NCI-H2196 (cell line): ENCODE measurements at regions not wholly inside any gene's neighbourhood (a gene's known extent, or its start where the extent isn't known, plus 50 kb on each side); places are given as distances from the start of the nearest gene placed in this dataset.

Source experiments
- DNase-seq: peaks from one replicate; lab custom pipeline; 2025; ENCODE audit not compliant: unreplicated experiment; lab: John Stamatoyannopoulos, UW

DNA sequence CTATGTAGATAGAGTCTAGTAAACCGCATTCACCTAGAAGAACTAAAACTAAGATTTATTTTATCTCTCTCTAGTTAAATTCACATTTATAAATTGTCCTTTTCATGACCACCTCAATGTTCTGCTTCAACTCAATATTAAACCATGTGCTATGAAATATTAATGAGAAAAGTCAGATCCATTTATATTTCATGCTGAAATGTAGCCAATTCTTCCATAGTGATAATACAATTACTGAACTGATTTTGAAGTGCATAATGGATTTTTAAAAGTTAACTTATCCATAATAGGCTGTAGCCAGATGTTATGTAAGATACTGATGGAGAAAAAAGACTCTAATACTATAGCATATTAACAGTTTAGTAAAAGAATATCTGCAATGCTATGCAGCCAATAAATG lies 479.7 kb upstream of the PCDH15 start:
- no peak for DNase-seq

DNA sequence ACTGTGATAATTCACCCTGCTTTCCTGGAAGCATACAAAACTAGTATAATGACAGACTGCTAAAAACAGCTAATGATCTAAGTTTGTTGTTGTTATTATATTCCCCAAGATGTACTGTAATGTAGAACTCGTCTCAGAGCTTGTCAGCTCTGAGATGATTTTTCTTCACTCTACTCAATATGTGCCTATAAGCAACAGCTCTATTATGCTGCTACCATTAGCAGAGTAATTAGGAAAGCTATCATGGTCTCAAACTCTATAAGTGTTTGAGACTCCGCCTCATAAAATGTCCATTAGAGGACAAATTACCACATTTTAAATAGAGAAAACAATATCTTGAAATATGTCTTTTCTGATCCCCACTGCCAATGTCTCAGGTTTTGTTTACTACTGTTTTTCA lies 476.5 kb upstream of the PCDH15 start:
- no peak for DNase-seq

DNA sequence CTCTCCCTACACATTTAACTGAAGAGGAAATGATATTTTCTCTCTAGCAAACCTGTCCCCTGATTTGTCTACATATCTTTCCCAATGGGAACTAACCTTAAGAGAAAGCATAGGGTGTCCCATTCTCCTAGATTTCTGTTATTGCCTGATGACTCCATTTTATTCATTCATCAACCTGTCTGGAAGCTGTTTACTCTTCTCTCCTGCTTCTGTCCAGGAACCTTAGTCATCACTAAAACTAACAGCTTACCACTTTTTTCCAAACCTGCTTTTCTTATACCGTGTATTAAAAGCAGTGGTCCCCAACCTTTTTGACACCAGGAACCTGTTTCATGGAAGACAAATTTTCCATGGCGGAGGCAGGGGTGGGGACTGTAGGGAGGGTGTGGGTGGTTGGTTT lies 473.3 kb upstream of the PCDH15 start:
- no peak for DNase-seq

DNA sequence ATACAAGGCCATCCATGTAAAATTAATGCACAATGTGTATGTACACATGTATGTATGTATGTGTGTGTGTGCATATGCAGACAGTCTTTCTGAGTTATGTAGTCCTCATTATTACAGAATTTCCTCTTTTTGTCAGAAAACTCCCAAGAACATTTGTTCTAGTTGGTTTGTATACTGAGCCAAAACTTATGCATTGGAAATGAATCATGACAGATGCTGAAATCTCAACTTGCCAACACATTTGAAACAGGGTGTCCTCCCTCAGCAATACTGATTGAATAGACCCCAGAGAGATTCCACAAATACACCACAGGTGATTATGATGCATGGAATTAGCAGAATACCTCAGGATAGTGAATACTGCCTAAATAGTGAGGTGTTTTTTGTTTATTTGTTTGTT lies 472.9 kb upstream of the PCDH15 start:
- DNase-seq = no peak

DNA sequence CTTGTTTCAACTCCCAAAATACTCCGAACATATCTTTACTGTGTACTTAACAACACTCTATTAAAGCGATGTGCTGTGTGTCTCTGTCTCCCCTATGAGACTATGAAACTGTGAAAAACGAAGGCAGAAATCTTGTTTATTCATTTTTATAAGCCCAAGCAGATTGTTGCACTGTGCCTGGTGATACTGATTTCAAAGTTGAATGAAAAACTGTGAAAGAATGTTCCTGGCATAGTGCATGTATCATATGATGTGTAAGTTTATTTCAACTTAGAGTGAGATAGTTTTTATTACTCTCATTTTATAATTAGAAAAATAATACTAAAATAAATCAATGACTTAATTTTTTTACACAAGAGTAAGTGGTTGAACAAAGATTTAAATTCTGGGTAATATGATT lies 471.9 kb upstream of the PCDH15 start:
- no peak for DNase-seq

DNA sequence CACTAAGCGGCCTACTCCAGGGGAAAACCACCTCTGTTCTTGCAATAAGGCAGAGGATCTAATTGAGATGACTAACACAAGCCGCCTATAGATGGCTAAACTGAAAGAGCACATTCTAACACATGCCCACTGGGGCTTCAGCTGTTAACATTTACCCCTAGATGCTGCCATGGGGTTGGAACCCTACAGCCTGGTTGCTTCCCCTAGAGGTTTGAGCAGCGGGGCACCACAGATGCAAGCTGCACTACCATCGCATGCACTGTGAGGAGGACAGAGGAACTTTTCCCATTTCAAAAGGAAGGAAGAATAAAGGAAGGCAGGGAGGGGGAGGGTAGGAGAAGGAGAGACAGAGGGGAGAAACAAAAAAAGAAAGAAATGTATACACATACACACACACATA lies 465.8 kb upstream of the PCDH15 start:
- DNase-seq = no peak

DNA sequence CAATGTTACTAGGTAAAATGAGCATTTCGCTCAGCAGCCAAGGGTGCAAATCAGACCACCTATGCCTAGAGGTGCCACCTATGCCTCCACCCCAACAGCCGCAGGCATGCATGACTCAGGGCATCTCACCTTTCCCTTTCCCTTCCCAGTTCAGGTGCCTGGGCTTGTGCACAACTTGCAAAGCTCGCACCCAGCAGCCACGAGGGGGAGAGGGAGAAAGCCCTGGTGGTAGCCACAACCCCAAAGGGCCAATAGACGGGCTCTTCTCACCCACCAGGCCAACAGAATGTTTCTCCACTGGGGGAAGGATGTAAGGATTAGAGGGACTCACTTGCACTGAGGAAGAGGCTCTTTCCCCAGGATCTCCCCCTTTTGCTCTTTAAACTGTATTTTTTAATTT lies 462.3 kb upstream of the PCDH15 start:
- no peak for DNase-seq

DNA sequence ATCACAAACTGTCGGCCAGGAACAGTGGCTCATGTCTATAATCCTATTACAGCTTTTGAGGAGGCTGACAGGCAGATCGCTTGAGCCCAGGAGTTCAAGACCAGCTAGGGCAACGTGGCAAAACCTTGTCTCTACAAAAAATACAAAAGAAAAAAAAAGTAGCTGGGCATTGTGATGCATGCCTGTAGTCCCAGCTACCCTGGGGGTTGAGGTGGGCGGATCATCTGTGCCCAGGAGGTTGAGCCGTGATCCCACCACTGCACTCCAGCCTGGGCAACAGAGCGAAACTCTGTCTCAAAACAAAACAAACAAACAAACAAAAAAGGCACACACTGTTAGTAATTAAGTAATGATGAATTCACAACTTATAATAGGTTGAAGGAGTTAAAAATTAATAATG lies 441.5 kb upstream of the PCDH15 start:
- no peak for DNase-seq

DNA sequence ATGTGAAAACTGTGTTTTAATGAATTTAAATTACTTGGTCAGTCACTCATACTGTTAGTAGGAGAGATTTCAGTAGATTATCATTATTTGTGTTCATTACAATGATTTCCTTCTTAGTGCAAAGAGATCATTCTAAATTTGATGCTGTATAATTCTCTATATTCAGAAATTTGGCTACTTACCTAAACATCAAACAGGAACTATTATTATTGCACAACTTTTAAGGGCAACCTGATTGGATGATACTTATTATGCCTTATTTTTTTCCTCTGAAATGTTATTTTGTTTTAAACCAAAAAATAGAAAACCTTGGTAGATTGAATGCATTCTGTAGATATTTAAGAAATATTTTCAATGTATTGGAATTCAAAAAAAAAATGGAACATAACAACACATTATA lies 436.4 kb upstream of the PCDH15 start:
- no peak for DNase-seq

DNA sequence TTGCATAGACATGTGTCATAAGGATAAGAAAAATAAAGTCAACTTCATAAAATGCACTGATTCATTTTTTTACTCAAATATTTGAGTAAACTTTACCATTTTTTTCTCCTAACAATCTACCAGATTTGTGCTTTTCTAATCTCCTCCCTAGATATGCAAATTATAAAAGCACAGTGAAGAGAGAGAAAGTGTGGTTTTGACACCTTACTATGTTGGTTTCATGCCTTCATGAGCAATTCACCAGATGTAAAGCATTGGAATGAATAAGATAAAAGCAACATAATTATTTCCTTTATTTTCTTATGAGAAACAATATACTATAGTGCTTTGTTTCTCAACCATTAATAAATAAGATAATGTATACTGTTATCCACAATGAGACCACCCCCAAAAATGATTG lies 432.5 kb upstream of the PCDH15 start:
- no peak for DNase-seq

DNA sequence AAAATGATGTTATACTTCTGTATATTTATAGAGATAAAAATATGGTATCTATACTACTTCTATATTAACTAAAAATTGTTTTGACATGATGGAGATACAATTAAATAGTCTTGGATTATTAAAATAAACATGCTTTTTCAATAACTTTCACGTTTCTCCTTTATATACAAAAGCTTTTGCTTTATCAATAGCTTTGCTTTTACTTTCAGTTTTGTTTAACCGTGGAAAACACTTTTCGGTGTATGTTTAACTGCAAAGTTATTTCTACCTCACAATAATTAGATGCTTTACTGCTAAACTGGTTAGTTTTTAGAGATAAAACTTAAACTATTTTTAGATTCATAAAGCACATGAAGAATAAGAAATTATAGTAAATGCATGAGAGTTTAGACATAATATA lies 432.1 kb upstream of the PCDH15 start:
- no peak for DNase-seq

DNA sequence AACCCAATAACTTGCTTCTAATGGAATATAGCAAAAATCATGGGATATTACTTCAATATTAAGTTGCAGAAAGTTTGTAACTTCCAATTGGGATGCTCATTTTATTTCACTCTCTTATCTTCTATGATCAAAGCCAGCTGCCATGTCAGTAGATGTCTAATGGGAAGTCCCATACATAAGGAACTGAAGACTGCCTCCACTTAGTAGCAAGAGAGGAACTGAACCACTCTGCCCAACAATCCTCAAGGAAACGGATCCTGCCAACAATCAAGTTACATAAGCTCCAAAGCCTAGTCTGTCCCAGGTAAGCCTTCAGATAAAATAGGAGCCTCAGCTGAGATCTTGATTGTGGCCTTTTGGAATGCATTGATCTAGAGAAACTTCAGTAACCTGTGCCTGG lies 431.5 kb upstream of the PCDH15 start:
- no peak for DNase-seq

DNA sequence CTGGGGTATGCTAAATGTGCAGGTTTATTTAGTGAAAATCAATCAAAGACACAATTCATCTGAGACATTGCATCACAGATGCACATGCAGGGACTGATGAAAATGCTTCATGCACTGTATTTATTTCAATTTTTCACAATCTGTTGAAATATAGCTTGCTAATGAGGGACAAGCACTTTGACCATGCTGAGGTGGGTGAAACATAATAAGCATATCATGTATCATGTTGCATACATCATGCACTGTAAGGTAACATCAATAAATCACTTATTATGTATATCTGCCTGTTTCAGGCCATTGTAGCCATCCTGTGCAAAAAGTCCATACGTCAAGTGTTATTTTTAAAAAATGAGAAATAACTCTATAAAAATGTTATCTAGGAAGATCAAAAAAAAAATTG lies 426.9 kb upstream of the PCDH15 start:
- DNase-seq = no peak

DNA sequence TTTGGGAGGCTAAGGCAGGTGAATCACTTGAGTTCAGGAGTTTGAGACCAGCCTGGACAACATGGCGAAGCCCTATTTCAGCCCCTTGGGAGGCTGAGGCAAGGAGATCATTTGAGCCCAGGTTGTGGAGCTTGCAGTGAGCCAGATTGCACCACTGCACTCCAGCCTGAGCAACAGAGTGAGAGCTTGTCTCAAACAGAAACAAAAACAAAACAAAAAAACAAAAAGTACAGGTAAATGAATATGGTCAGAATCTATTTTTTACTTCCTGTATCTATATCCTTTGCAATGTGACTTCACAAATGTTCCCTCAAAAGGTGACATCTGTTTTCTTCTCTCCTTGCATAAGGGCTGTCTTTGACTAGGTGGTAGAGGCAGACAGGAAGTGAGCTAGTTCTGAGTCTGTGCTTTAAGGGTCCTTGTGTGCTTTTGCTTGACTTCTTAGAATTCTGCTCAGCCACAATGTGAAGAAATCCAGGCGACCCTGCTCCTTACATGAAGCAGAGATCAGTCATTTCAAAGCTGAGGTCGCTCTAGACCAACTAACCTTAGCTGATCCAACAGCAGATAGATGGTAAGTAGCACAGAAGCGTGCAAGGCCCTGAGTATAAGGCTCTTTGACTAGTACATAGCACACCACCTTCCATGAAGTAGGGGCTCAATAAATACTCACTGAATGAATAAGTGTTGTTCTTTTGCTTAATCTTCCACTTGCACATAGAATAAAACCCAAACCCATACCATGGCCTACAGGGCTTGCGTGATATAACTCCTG lies 423.2 kb upstream of the PCDH15 start:
- no peak for DNase-seq

DNA sequence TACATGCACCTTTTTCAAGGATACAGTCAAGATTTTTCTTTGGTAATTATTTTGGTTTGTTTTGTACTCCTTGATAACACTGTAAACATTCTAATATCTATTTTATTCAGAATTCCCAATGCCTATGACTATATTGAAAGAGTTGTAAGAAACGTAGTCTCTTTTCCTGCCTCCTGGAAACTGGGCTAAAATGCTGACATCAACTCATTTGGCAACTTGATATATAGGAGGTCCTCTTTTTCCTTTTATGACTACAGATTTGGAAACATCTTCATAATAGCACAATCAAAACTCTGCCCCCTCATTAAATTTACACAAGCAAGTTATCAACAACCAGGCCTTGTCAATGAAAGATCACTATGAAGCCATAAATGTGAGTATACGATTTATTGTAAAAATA lies 422.3 kb upstream of the PCDH15 start:
- DNase-seq = no peak

DNA sequence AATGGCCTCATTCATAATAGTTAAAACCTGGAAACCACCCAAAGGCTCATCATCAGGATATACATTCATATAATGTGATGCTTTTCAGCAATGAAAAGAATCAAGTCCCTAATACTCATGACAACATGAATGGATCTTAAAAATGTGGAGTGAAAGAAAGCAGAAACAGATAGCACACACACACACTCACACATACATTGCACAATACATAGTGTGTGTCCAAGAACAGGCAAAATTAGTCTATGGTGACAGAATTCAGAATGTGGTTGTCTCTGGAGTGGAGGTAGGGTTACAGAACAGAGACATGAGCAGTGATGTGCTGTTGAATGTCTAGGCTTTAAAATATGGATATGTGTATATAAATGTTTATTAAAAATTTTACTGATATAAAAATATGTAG lies 419.9 kb upstream of the PCDH15 start:
- DNase-seq = no peak

DNA sequence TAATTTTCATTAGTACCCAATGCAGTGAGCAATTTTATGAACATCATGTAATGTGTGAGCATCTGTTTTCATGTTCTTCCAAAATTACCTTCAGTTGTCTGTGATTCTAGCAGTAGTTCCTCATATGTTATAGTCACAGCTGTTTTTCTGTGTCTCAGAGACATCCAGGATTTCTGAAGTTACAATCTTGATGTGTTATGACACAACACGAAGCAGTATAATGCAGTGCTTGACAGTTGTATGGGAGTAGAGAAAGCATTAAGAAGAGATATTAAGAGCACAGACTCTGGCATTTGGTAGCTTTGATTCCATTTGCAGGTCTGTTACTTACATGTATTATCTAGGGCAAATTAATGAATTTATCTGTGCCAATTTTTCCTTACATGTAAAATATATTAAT lies 414.7 kb upstream of the PCDH15 start:
- no peak for DNase-seq

DNA sequence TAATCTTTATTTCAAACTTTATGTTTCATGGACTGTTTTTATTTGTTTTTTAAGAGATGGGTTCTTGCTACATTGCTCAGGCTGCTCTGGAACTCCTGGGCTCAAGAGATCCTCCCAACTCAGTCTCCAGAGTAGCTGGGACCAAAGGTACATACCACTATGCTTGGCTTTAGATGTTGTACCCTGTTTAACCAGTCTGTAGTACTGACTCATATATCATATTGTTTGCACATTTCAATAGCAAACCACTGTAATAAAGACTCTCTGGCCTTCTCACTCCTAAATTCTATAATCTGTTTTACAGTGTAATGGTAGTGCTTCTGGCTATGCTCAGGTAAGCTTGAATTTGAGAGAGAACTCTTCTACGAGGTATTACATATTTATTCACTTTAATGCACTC lies 413.6 kb upstream of the PCDH15 start:
- no peak for DNase-seq

DNA sequence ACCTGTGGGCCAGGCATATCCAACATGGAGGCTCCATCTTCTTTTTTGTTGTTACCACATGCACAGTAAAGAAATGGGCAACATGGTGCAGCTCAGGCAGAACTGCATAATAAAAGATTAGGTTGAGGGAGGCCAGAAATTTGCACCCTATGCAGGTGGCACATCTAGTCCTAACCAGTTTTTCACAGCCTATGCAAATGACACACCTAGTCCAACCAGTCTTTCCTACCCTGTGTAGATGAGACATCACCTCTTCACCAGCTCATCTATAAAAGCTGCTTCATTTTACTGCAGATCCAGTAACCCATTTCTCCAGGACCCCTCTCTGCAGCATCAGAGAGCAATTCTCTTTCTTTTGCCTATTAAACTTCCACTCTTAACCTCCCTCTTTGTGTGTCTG lies 411.0 kb upstream of the PCDH15 start:
- no peak for DNase-seq

DNA sequence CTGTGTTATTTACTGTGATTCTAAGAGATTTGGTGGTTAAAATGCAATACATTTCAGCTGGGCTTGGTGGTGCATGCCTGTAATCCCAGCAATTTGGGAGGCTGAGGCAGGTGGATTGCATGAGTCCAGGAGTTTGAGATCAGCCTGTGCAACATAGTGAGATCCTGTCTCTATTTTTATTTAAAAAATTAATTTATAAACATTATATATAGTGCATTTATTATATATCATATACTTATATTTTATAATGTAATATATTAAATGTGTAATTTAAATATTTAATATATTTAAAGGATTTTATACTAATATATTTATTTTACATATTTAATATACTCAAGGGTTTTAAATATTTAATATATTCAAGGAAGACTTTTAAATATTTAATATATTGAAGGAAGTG lies 402.8 kb upstream of the PCDH15 start:
- DNase-seq = no peak

DNA sequence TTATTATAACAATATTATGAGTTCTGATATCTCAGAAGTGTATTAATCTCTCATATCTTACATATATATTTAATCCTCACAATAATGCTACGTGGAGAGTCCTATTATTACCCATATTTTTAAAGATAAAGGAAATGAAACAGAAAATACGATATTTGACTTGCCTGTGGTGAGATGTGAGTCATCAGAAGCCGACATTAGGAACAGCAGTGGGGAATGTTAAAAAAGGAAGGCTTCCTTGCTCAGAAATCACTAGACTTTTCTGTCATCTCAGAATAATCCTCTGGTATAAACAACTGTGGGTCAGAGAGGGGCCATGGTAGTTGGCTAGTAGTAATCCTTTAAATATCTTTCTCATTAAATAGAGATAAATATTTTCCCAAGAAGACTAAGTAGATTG lies 402.3 kb upstream of the PCDH15 start:
- DNase-seq = no peak

DNA sequence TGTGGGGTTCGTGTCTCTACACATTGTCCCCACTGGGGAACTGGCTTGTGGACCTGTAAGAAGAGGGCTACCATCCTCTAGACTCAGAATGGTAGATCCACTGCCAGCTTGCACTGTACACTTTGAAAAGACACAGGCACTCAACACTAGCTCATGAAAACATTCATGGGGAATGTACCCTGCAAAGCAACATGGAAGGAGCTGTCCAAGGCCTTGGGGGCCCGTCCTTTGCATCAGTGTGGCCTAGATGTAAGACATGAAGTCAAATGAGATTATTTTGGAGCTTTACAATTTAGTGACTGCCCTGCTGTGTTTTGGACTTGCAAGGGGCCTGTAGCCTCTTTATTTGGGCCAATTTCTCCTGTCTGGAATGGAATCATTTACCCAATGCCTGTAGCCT lies 399.0 kb upstream of the PCDH15 start:
- DNase-seq = no peak

DNA sequence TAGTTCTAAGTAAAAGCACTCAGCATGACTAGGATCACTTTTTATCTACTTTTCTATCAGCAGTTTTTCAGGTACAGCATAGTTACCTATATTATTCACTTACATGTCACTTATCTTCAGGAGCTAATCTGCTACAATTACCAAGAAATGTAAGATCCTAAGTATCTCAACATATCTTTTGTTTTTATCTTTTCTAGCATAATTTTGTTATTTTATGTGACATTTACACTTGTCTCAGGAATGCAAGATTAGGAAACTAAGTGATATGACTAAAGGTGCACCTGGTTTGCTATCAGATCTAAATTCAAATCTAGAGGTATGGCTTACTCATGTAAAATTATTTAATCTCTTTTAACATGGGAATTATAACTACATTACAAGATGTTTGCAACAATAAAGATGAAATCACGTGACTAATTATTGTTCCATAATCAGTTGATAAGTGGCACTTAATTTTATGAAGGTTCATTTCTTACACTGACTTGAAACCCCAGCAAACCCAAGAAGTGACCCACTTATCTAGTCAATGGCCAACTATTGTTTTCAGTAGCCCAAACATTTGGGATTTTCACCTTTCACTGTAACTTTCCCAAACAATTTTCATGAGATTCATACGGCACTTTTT lies 390.3 kb upstream of the PCDH15 start:
- DNase-seq = no peak
